CD8-positive, alpha-beta memory T cell (primary cell): ENCODE measurements at regions not wholly inside any gene's neighbourhood (a gene's known extent, or its start where the extent isn't known, plus 50 kb on each side); places are given as distances from the start of the nearest gene placed in this dataset.

Experiments
- CTCF ChIA-PET: fragments of 350-600 bp; sonication (Branson Sonifier 250); formaldehyde crosslinking; loops from one replicate; lab custom pipeline; 2021; ENCODE audit warnings: antibody characterized with exemption; lab: Charles Lee
- POLR2A ChIA-PET: fragments of 350-600 bp; sonication (Branson Sonifier 250); formaldehyde crosslinking; loops from one replicate; lab custom pipeline; 2021; ENCODE audit warnings: antibody characterized with exemption; lab: Charles Lee
- DNase-seq, 5 donors: peaks; one replicate each; pipeline versions ENCODE4 v3.0.0 to v3.0.0-alpha.2; 2020 to 2022; ENCODE audit warnings: mixed read lengths in 1 of 5
- H3K27ac ChIP-seq: one replicate; pipeline ENCODE4 v1.7.0; 2013; ENCODE audit warnings: low read depth, mild to moderate bottlenecking, low read length, moderate library complexity
- H3K27me3 ChIP-seq: 2 replicates; pipeline ENCODE4 v1.7.0; 2013; ENCODE audit warnings: low read length, mild to moderate bottlenecking; ENCODE audit not compliant: insufficient read depth, poor library complexity, severe bottlenecking
- H3K36me3 ChIP-seq: 2 replicates; pipeline ENCODE4 v1.7.0; 2013; ENCODE audit warnings: mild to moderate bottlenecking, low read length, moderate library complexity; ENCODE audit not compliant: insufficient read depth
- H3K4me1 ChIP-seq: 2 replicates; pipeline ENCODE4 v1.7.0; 2013; ENCODE audit warnings: mild to moderate bottlenecking, low read length, moderate library complexity; ENCODE audit not compliant: insufficient read depth
- H3K4me3 ChIP-seq: 2 replicates; pipeline ENCODE4 v1.7.0; 2013; ENCODE audit warnings: mild to moderate bottlenecking, low read length
- H3K9me3 ChIP-seq: 2 replicates; pipeline ENCODE4 v1.7.0; 2013; ENCODE audit warnings: mild to moderate bottlenecking, low read length
- H3K27ac Mint-ChIP-seq, 8 donors: one replicate each; pipeline ENCODE4 v1.8.0; 2020 to 2021; ENCODE audit warnings: mixed read lengths in 8 of 8, mild to moderate bottlenecking in 6 of 8, inconsistent platforms in 3 of 8, moderate library complexity in 3 of 8
- H3K27me3 Mint-ChIP-seq, 2 donors: one replicate each; pipeline ENCODE4 v1.8.0; 2020 to 2021; ENCODE audit warnings: mixed read lengths in 2 of 2, mild to moderate bottlenecking in 1 of 2, moderate library complexity in 1 of 2
- H3K36me3 Mint-ChIP-seq, 3 donors: one replicate each; pipeline ENCODE4 v1.8.0; 2020 to 2021; ENCODE audit warnings: mixed read lengths in 3 of 3, inconsistent platforms in 1 of 3, mild to moderate bottlenecking in 1 of 3
- H3K4me1 Mint-ChIP-seq, 3 donors: one replicate each; pipeline ENCODE4 v1.8.0; 2020 to 2021; ENCODE audit warnings: mixed read lengths in 3 of 3, inconsistent platforms in 1 of 3, mild to moderate bottlenecking in 1 of 3
- H3K4me3 Mint-ChIP-seq, 7 donors: one replicate each; pipeline ENCODE4 v1.8.0; 2020 to 2021; ENCODE audit warnings: mixed read lengths in 7 of 7, mild to moderate bottlenecking in 6 of 7, moderate library complexity in 4 of 7, inconsistent platforms in 2 of 7
- H3K9me3 Mint-ChIP-seq, 5 donors: one replicate each; pipeline ENCODE4 v1.8.0; 2020 to 2022; ENCODE audit warnings: mixed read lengths in 5 of 5, mild to moderate bottlenecking in 3 of 5, moderate library complexity in 2 of 5, inconsistent platforms in 1 of 5

DNA sequence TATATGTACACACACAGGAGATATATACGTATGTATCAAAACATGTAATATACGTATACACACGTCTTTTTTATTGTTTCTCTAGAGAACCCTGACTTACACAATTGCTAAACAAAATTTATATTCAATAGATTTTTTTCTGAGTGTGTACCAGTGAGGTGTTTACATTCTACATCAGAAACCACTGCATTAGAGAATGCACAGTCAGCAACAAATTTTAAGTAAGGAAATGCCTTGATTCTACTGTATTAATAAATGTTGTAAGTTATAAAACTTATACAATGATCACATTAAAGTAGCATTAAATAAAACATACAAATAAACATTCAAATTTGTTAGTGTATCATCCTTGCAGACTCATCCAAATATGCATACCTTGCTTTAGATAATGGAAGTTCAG is 376.4 kb upstream of the FAM98A start:
- Histone ChIP-seq H3K27ac (no peak overlapping the region), H3K27me3 (no peaks in the 10 kb centered on the region), H3K36me3 (no peaks in the 10 kb centered on the region), H3K4me3 (no peak overlapping the region), H3K9me3 (no peaks in the 10 kb centered on the region), H3K4me1 (no peaks in the 10 kb centered on the region)
- H3K27ac Mint-ChIP-seq, result no peak overlapping the region
- H3K4me1 Mint-ChIP-seq, result no peaks in the 10 kb centered on the region
- H3K9me3 Mint-ChIP-seq, result peaks cover 0 to 9% (median 4%) of the 10 kb centered on the region in 5 donors
- H3K4me3 Mint-ChIP-seq, result no peak overlapping the region
- ChIA-PET CTCF (no interaction called here), POLR2A (no interaction called here)
- no peaks in the 10 kb centered on the region for H3K36me3 Mint-ChIP-seq
- H3K27me3 Mint-ChIP-seq, result no peaks in the 10 kb centered on the region
- no peak for DNase-seq

DNA sequence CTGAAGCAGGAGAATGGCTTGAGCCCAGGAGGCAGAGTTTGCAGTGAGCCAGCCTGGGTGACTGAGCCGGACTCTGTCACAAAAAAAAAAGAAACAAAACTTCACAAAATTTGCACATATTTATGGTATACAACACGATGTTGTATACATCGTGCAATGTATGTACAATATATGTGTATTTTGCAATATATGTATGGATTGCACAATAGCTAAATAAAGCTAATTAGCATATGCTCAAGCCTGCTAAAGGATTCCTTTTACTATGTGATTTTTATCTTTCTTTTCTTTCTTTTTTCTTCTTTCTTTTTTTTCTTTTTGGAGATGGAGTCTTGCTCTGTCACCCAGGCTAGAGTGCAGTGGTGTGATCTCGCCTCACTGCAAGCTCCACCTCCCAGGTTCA is 368.0 kb upstream of the FAM98A start:
- Histone ChIP-seq H3K9me3 (no peaks in the 10 kb centered on the region), H3K36me3 (no peaks in the 10 kb centered on the region), H3K27ac (no peak overlapping the region), H3K4me3 (no peak overlapping the region), H3K27me3 (no peaks in the 10 kb centered on the region), H3K4me1 (no peaks in the 10 kb centered on the region)
- H3K36me3 Mint-ChIP-seq, result no peaks in the 10 kb centered on the region
- H3K9me3 Mint-ChIP-seq, result peaks cover 0 to 2% (median 0%) of the 10 kb centered on the region in 5 donors
- no peaks in the 10 kb centered on the region for H3K4me1 Mint-ChIP-seq
- DNase-seq, result no peak
- H3K27ac Mint-ChIP-seq, result no peak overlapping the region
- POLR2A ChIA-PET, result no interaction called here
- H3K27me3 Mint-ChIP-seq, result peaks cover 0 to 5% of the 10 kb centered on the region in 2 donors
- H3K4me3 Mint-ChIP-seq, result no peak overlapping the region
- CTCF ChIA-PET, result no interaction called here

DNA sequence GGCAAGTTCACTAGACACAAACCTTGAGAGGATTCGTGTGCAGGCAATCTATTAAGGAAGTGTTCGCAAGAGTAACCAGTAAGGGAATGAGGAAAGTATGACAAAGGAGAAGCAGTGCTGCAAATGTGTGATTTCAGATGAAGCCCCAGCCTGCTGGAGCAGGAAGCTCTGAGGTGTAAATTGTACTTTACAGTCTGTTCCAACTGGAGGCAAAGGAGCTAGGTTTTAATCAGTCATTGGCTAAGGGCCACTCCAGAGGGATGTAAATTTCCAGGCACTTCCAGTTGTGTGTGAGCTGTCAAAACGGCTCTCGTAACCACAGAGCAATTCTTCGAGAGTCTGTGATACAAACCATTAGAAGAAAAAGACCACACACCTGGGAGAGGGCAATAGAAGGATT is 359.5 kb upstream of the FAM98A start:
- POLR2A ChIA-PET, result no interaction called here
- H3K9me3 Mint-ChIP-seq, result peaks cover 0 to 2% (median 0%) of the 10 kb centered on the region in 5 donors
- H3K27ac ChIP-seq, result no peak overlapping the region

DNA sequence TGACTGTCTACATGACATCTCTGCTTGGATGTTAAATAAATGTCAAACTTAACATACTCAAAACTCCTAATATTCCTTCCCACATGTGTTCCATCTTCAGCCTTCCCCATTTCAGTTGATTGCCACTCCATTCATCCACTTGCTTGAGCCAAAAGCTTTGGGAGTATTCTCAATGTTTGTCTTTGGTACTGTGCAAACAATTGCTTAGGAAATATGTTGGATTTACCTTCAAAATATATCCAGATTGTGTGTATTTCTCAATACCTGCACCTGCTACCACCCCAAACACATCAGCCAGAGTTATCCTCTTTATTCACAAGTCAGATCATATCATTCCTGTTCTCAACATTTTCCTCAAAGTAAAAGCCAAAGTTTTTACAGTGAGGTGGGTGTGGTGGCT is 350.3 kb upstream of the FAM98A start:
- Mint-ChIP-seq H3K27me3 (peaks cover 0 to 4% of the 10 kb centered on the region in 2 donors), H3K9me3 (peaks cover 0 to 5% (median 0%) of the 10 kb centered on the region in 5 donors), H3K36me3 (no peaks in the 10 kb centered on the region), H3K4me3 (no peak overlapping the region), H3K27ac (no peak overlapping the region), H3K4me1 (no peaks in the 10 kb centered on the region)
- Histone ChIP-seq H3K4me1 (no peaks in the 10 kb centered on the region), H3K4me3 (no peak overlapping the region), H3K27ac (no peak overlapping the region), H3K9me3 (no peaks in the 10 kb centered on the region), H3K27me3 (no peaks in the 10 kb centered on the region), H3K36me3 (no peaks in the 10 kb centered on the region)
- ChIA-PET CTCF (no interaction called here), POLR2A (no interaction called here)
- DNase-seq, result no peak

More for the DNA sequence above, 359.5 kb upstream of the FAM98A start:
- Mint-ChIP-seq H3K36me3 (no peaks in the 10 kb centered on the region), H3K4me3 (no peak overlapping the region), H3K27me3 (peaks cover 0 to 3% of the 10 kb centered on the region in 2 donors), H3K4me1 (no peaks in the 10 kb centered on the region), H3K27ac (no peak overlapping the region)
- no peak for DNase-seq
- no peak overlapping the region for H3K4me3 ChIP-seq
- H3K4me1 ChIP-seq, result no peaks in the 10 kb centered on the region
- no peaks in the 10 kb centered on the region for H3K36me3 ChIP-seq
- CTCF ChIA-PET, result no interaction called here
- H3K9me3 ChIP-seq, result no peaks in the 10 kb centered on the region
- no peaks in the 10 kb centered on the region for H3K27me3 ChIP-seq

DNA sequence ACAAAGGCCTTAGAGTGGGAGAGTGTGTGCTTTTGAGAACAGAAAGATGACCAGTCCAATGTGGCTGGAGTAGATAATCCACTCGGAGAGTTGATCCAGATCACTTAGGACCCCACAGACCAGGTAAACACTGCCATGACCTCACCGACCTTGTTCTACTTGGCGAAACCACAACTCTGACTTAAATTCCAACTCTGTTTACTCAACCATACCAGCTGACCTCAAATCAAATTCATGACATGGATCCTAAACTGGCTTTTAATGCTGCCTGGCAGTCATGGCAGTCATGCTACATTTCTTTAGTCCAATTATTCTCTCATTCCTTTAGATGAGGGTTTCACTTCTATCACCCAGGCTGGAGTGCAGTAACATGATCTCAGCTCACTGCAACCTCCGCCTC is 347.1 kb upstream of the FAM98A start:
- Histone ChIP-seq H3K27me3 (no peaks in the 10 kb centered on the region), H3K36me3 (no peaks in the 10 kb centered on the region), H3K4me1 (no peaks in the 10 kb centered on the region), H3K27ac (no peak overlapping the region), H3K9me3 (no peaks in the 10 kb centered on the region), H3K4me3 (no peak overlapping the region)
- Mint-ChIP-seq H3K36me3 (no peaks in the 10 kb centered on the region), H3K4me1 (no peaks in the 10 kb centered on the region), H3K4me3 (no peak overlapping the region), H3K27ac (no peak overlapping the region), H3K9me3 (peaks cover 0 to 16% (median 3%) of the 10 kb centered on the region in 5 donors), H3K27me3 (peaks cover 0 to 4% of the 10 kb centered on the region in 2 donors)
- ChIA-PET CTCF (no interaction called here), POLR2A (no interaction called here)
- no peak for DNase-seq

DNA sequence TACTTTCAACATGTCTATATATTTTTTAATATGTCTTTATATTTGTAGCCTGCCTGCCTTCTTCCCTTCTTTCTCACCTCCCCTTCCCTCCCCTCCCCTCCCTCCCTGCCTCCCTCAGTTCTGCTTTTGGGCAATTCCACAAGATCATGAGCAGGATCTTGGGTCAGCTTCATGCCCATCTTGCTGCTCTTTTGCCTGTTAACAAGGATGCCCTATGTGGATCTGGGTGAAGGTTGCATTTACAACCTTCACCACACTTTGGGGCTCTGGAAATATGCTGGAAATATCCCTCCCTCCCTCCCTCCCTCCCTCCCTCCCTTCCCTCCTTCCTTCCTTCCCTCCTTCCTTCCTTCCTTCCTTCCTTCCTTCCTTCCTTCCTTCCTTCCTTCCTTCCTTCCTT is 334.1 kb upstream of the FAM98A start:
- Histone ChIP-seq H3K27me3 (no peaks in the 10 kb centered on the region), H3K4me1 (no peaks in the 10 kb centered on the region), H3K36me3 (no peaks in the 10 kb centered on the region), H3K27ac (no peak overlapping the region), H3K9me3 (no peaks in the 10 kb centered on the region), H3K4me3 (no peak overlapping the region)
- Mint-ChIP-seq H3K9me3 (no peaks in the 10 kb centered on the region), H3K27me3 (peaks cover 0 to 3% of the 10 kb centered on the region in 2 donors), H3K36me3 (no peaks in the 10 kb centered on the region), H3K4me1 (no peaks in the 10 kb centered on the region), H3K4me3 (no peak overlapping the region), H3K27ac (no peak overlapping the region)
- ChIA-PET POLR2A (no interaction called here), CTCF (no interaction called here)
- no peak for DNase-seq

DNA sequence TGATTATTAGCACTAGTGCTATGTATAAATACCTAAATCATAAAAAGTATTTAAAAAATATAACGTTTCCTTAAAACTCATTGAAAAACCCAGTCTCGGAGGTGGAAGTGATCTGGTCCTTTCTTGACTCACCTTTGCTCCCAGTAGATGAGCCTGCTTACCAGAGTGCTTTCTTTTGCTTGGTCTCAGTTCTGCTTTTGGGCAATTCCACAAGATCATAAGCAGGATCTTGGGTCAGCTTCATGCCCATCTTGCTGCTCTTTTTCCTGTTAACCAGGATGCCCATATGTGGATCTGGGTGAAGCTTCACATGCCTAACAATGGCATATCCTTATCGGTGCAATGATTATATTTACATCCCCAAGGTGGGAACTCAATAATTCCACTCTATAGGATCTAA is 332.1 kb upstream of the FAM98A start:
- POLR2A ChIA-PET, result no interaction called here
- peaks cover 0 to 7% (median 0%) of the 10 kb centered on the region in 5 donors for H3K9me3 Mint-ChIP-seq
- no peaks in the 10 kb centered on the region for H3K9me3 ChIP-seq
- DNase-seq, result no peak
- no peak overlapping the region for H3K4me3 ChIP-seq
- H3K27me3 ChIP-seq, result no peaks in the 10 kb centered on the region
- H3K27ac ChIP-seq, result no peak overlapping the region
- no peak overlapping the region for H3K27ac Mint-ChIP-seq
- H3K36me3 Mint-ChIP-seq, result no peaks in the 10 kb centered on the region
- H3K4me1 Mint-ChIP-seq, result no peaks in the 10 kb centered on the region
- H3K4me3 Mint-ChIP-seq, result no peak overlapping the region
- CTCF ChIA-PET, result no interaction called here
- H3K4me1 ChIP-seq, result no peaks in the 10 kb centered on the region
- H3K36me3 ChIP-seq, result no peaks in the 10 kb centered on the region
- no peaks in the 10 kb centered on the region for H3K27me3 Mint-ChIP-seq

DNA sequence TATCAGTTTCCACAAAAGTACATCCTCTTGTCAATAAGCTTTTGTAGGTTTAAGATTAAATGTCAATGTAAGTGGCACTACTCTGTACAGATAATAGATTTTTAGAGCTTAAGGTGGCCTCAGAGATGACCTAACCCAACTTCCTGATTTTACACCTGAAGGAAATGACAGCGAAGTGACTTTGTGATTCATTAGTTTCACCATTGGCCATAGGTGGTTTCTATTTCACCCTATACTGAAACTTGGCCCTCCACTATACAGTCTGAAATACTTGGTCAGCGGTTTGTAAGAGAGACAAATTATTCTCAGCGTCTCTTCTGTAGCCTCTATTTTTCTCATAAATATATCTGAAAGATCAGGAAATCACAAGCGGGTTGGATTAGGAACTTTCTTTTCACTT is 330.4 kb upstream of the FAM98A start:
- no peak for DNase-seq
- H3K36me3 Mint-ChIP-seq, result no peaks in the 10 kb centered on the region
- Histone ChIP-seq H3K9me3 (no peaks in the 10 kb centered on the region), H3K27ac (no peak overlapping the region), H3K27me3 (no peaks in the 10 kb centered on the region), H3K4me3 (no peak overlapping the region), H3K36me3 (no peaks in the 10 kb centered on the region), H3K4me1 (no peaks in the 10 kb centered on the region)
- POLR2A ChIA-PET, result no interaction called here
- no peak overlapping the region for H3K27ac Mint-ChIP-seq
- peaks cover 0 to 7% (median 0%) of the 10 kb centered on the region in 5 donors for H3K9me3 Mint-ChIP-seq
- H3K27me3 Mint-ChIP-seq, result no peaks in the 10 kb centered on the region
- H3K4me3 Mint-ChIP-seq, result no peak overlapping the region
- H3K4me1 Mint-ChIP-seq, result no peaks in the 10 kb centered on the region
- CTCF ChIA-PET, result no interaction called here

DNA sequence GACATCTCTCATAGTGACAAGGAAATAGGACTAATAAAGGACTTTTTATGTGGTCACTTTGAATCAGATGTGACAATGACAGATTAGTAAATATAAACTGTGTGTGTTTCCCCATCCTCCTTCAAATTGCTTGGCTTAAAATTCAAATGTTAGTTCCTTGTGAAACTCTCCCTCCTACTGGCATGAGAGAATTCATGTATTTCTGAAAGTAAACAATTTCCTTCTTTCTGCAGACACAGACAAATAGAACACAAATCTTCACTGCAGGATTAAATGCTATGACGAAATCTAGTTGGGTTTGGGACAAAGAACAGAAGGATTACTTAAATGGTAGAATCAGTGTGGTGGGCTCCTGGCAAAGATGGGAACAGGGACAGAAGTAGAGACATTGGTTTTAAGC is 328.7 kb upstream of the FAM98A start:
- ChIA-PET POLR2A (no interaction called here), CTCF (no interaction called here)
- no peak overlapping the region for H3K27ac Mint-ChIP-seq
- Histone ChIP-seq H3K27me3 (no peaks in the 10 kb centered on the region), H3K27ac (no peak overlapping the region), H3K4me3 (no peak overlapping the region), H3K9me3 (no peaks in the 10 kb centered on the region), H3K4me1 (no peaks in the 10 kb centered on the region), H3K36me3 (no peaks in the 10 kb centered on the region)
- no peaks in the 10 kb centered on the region for H3K4me1 Mint-ChIP-seq
- no peaks in the 10 kb centered on the region for H3K27me3 Mint-ChIP-seq
- no peaks in the 10 kb centered on the region for H3K36me3 Mint-ChIP-seq
- H3K9me3 Mint-ChIP-seq, result peaks cover 0 to 7% (median 2%) of the 10 kb centered on the region in 5 donors
- H3K4me3 Mint-ChIP-seq, result no peak overlapping the region
- no peak for DNase-seq
